ENCODE measurements at regions not wholly inside any gene's neighbourhood (a gene's known extent, or its start where the extent isn't known, plus 50 kb on each side); places are given as distances from the start of the nearest gene placed in this dataset.
"Not testable (repeated sequence)": the region's sequence is repeated elsewhere in the genome, so short reads cannot be mapped to it uniquely, and the experiment has no call there.

DNA sequence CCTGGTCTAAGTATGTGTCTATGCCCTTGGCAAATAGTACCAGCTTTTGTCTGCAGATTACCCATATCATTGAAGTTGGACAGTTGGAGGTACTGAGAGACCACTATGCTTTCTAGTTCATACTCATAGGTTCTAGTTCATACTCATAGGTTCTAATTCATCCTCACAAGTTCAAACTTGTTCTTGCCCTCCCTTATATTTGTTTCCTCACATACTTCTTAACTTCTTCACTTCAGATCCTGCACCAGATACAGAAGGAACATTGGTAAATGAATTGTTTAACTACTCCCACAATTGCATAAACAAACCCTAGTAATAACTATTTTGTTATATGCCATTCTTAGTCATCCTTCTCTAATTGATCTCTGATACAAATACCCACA lies 172.2 kb downstream of the SLITRK1 start:
- no peak for TF ChIP-seq JUND (IDR thresholded peaks at IDR 0.05; ENCODE audit: low read depth)
- in situ Hi-C loops (cut with HindIII; ENCODE audit: low pct_unique_long_range_greater_than_20kb, low sequenced_read_pairs), result no loop called here
- peak in 1 of 2 experiments; percentile 14 for DNase-seq (ENCODE audit: low read depth in 1 of 2, low spot score in 1 of 2)

- no peak for TF ChIP-seq JUND (IDR thresholded peaks at IDR 0.05; ENCODE audit: low read depth)
- in situ Hi-C loops (cut with HindIII; ENCODE audit: low pct_unique_long_range_greater_than_20kb, low sequenced_read_pairs), result no loop called here
Measured at GRCh38 chr13:83709426-83710132, 172.7 kb downstream of the SLITRK1 start.

GRCh38 chr13:83702021-83702420 lies 180.3 kb downstream of the SLITRK1 start:
- no peak for DNase-seq (ENCODE audit: low read depth in 1 of 2, low spot score in 1 of 2)
- no peak for TF ChIP-seq JUND (IDR thresholded peaks at IDR 0.05; ENCODE audit: low read depth)
- in situ Hi-C loops (cut with HindIII; ENCODE audit: low pct_unique_long_range_greater_than_20kb, low sequenced_read_pairs), result no loop called here

More at GRCh38 chr13:83709426-83710132, 172.7 kb downstream of the SLITRK1 start:
- DNase-seq (ENCODE audit: low read depth in 1 of 2, low spot score in 1 of 2), result peak in 1 of 2 experiments; percentile 2

- in situ Hi-C loops (cut with HindIII; ENCODE audit: low pct_unique_long_range_greater_than_20kb, low sequenced_read_pairs), result no loop called here
- DNase-seq (ENCODE audit: low read depth in 1 of 2, low spot score in 1 of 2), result no peak
- TF ChIP-seq JUND (IDR thresholded peaks at IDR 0.05; ENCODE audit: low read depth), result no peak
Measured at GRCh38 chr13:83692800-83693199, 189.5 kb downstream of the SLITRK1 start.

GRCh38 chr13:83691966-83692365 lies 190.3 kb downstream of the SLITRK1 start:
- in situ Hi-C loops (cut with HindIII; ENCODE audit: low pct_unique_long_range_greater_than_20kb, low sequenced_read_pairs), result no loop called here
- DNase-seq (ENCODE audit: low read depth in 1 of 2, low spot score in 1 of 2), result no peak
- no peak for TF ChIP-seq JUND (IDR thresholded peaks at IDR 0.05; ENCODE audit: low read depth)

DNA sequence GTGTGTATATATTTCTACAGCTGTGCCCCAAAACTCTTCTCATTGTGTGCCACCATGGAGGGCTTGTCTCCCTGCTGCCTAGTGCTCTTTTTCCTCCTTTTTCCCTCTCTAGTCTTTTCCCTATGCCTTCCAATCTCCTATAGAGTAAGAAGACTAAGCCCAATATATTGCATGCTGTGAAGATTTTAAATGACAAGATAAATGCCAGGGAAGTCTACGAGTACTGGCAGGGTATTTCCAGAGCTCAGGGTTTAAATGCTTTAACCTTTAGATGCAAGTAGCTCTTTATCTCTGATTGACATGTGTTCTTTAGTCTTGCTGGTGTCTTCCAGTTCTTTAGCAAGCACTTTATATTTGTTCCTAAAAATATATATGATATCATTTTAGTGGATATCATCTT lies 200.7 kb downstream of the SLITRK1 start:
- in situ Hi-C loops (cut with HindIII; ENCODE audit: low pct_unique_long_range_greater_than_20kb, low sequenced_read_pairs), result no loop called here
- no peak for TF ChIP-seq JUND (IDR thresholded peaks at IDR 0.05; ENCODE audit: low read depth)
- DNase-seq (ENCODE audit: low read depth in 1 of 2, low spot score in 1 of 2), result no peak

- no peak for TF ChIP-seq JUND (IDR thresholded peaks at IDR 0.05; ENCODE audit: low read depth)
- in situ Hi-C loops (cut with HindIII; ENCODE audit: low pct_unique_long_range_greater_than_20kb, low sequenced_read_pairs), result no loop called here
- DNase-seq (ENCODE audit: low read depth in 1 of 2, low spot score in 1 of 2), result no peak
Measured at GRCh38 chr13:83677985-83678384, 204.3 kb downstream of the SLITRK1 start.

DNA sequence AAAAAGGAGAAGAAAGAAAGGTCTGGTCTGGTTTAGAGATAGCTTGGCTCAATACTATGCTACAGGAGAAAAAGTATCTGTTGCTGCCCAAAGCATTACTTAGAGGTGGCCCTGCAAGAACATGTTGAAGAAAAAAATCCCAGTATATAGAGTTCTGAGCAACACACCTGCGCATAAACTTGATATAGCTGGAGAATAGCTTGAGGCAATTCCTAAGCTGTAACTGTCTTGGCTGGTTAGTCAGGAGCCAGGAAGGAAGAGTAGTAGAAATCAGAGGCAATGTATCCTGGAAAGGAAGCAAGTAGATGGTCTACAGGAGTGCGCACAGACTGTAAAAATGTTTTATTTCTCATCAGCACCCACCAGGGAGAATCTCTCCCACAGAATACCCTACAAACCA lies 209.7 kb downstream of the SLITRK1 start:
- no peak for TF ChIP-seq JUND (IDR thresholded peaks at IDR 0.05; ENCODE audit: low read depth)
- in situ Hi-C loops (cut with HindIII; ENCODE audit: low pct_unique_long_range_greater_than_20kb, low sequenced_read_pairs), result no loop called here

GRCh38 chr13:83667606-83668005 lies 214.7 kb downstream of the SLITRK1 start:
- no peak for DNase-seq (ENCODE audit: low read depth in 1 of 2, low spot score in 1 of 2)
- no peak for TF ChIP-seq JUND (IDR thresholded peaks at IDR 0.05; ENCODE audit: low read depth)
- in situ Hi-C loops (cut with HindIII; ENCODE audit: low pct_unique_long_range_greater_than_20kb, low sequenced_read_pairs), result no loop called here

More for the DNA sequence above, 209.7 kb downstream of the SLITRK1 start:
- DNase-seq (ENCODE audit: low read depth in 1 of 2, low spot score in 1 of 2), result no peak

GRCh38 chr13:83666141-83666540 lies 216.1 kb downstream of the SLITRK1 start:
- no peak for DNase-seq (ENCODE audit: low read depth in 1 of 2, low spot score in 1 of 2)
- TF ChIP-seq JUND (IDR thresholded peaks at IDR 0.05; ENCODE audit: low read depth), result no peak
- in situ Hi-C loops (cut with HindIII; ENCODE audit: low pct_unique_long_range_greater_than_20kb, low sequenced_read_pairs), result no loop called here

GRCh38 chr13:83657281-83657680 lies 225.0 kb downstream of the SLITRK1 start:
- TF ChIP-seq JUND (IDR thresholded peaks at IDR 0.05; ENCODE audit: low read depth), result no peak
- in situ Hi-C loops (cut with HindIII; ENCODE audit: low pct_unique_long_range_greater_than_20kb, low sequenced_read_pairs), result no loop called here
- no peak for DNase-seq (ENCODE audit: low read depth in 1 of 2, low spot score in 1 of 2)

- in situ Hi-C loops (cut with HindIII; ENCODE audit: low pct_unique_long_range_greater_than_20kb, low sequenced_read_pairs), result not testable (repeated sequence)
Measured at GRCh38 chr13:83642617-83643016, 239.7 kb downstream of the SLITRK1 start.

DNA sequence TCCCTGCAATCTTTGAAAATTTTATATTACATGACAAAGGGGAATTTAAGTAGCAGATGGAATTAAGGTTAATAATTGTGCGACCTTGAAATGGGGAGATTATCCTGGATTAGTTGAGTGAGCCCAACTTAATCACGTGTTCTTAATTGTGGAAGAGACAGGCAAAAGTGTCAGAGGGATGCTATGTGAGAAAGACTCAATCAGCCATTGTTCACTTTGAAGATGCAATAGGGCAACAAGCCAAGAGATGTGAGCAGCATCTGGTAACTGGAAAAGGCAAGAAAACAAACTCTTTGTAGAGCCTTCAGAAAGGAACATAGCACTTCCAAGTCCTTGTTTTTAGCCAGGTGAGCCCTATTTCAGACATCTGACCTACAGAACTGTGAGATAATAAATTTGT lies 247.7 kb downstream of the SLITRK1 start:
- in situ Hi-C loops (cut with HindIII; ENCODE audit: low pct_unique_long_range_greater_than_20kb, low sequenced_read_pairs), result no loop called here
- DNase-seq (ENCODE audit: low read depth in 1 of 2, low spot score in 1 of 2), result no peak
- no peak for TF ChIP-seq JUND (IDR thresholded peaks at IDR 0.05; ENCODE audit: low read depth)

More at GRCh38 chr13:83642617-83643016, 239.7 kb downstream of the SLITRK1 start:
- DNase-seq (ENCODE audit: low read depth in 1 of 2, low spot score in 1 of 2), result not testable (repeated sequence)

GRCh38 chr13:83633746-83634145 lies 248.5 kb downstream of the SLITRK1 start:
- TF ChIP-seq JUND (IDR thresholded peaks at IDR 0.05; ENCODE audit: low read depth), result no peak
- in situ Hi-C loops (cut with HindIII; ENCODE audit: low pct_unique_long_range_greater_than_20kb, low sequenced_read_pairs), result no loop called here
- no peak for DNase-seq (ENCODE audit: low read depth in 1 of 2, low spot score in 1 of 2)

Data from T47D (cell line).